Thyroid gland (tissue), 4 donors: ENCODE measurements at regions not wholly inside any gene's neighbourhood (a gene's known extent, or its start where the extent isn't known, plus 50 kb on each side); places are given as distances from the start of the nearest gene placed in this dataset.

Experiments used
- POLR2A ChIP-seq, 2 donors: fragments of 450-650 bp; IDR thresholded peaks; one replicate each; pipeline ENCODE4 v1.6.1; 2017; ENCODE audit warnings: antibody characterized with exemption in 2 of 2, mild to moderate bottlenecking in 2 of 2, moderate library complexity in 1 of 2
- TF ChIP-seq, protein P1 (sequence below), 6 experiments: fragments of 200-600 bp in 3 of 6; fragments of 450-650 bp in 3 of 6; sonication (generic) in 3 of 6; IDR thresholded peaks; one replicate each; pipeline ENCODE4 v1.5.1; 2016 to 2019; ENCODE audit warnings: antibody characterized with exemption in 6 of 6, mild to moderate bottlenecking in 2 of 6, inconsistent platforms in 1 of 6, moderate library complexity in 1 of 6

GRCh38 chr11:122478986-122479385, 176.5 kb upstream of the UBASH3B start:
- TF ChIP-seq, protein P1, sequence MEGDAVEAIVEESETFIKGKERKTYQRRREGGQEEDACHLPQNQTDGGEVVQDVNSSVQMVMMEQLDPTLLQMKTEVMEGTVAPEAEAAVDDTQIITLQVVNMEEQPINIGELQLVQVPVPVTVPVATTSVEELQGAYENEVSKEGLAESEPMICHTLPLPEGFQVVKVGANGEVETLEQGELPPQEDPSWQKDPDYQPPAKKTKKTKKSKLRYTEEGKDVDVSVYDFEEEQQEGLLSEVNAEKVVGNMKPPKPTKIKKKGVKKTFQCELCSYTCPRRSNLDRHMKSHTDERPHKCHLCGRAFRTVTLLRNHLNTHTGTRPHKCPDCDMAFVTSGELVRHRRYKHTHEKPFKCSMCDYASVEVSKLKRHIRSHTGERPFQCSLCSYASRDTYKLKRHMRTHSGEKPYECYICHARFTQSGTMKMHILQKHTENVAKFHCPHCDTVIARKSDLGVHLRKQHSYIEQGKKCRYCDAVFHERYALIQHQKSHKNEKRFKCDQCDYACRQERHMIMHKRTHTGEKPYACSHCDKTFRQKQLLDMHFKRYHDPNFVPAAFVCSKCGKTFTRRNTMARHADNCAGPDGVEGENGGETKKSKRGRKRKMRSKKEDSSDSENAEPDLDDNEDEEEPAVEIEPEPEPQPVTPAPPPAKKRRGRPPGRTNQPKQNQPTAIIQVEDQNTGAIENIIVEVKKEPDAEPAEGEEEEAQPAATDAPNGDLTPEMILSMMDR (IDR thresholded peaks at IDR 0.05), result no peak
- TF ChIP-seq POLR2A (IDR thresholded peaks at IDR 0.05), result no peak
